HG03064 (cell line): ENCODE measurements at regions not wholly inside any gene's neighbourhood (a gene's known extent, or its start where the extent isn't known, plus 50 kb on each side); places are given as distances from the start of the nearest gene placed in this dataset.

Experiments used
- ATAC-seq: cut with Tn5 transposase; IDR thresholded peaks from one replicate; pipeline ENCODE4 v1.9.1; 2021; ENCODE audit warnings: low read depth; ENCODE audit not compliant: unreplicated experiment

DNA sequence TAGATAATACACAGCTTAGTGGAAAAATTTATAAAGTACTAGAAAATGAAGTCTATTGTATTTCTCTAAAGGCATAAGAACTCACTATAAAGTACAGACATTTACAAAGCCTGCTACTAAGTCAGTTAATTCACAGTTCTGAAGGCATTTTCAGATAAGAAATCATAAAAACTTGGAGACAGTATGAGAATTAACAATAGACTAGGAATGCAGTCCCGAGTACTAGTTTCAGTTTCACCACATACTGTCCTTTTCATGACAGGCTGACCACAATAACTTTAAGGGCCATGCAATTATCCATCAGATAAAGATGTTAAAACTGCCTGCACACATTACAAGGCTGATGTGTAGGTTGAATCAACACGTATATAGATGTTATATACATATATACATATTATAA, 362.6 kb upstream of the SMC2 start:
- ATAC-seq = no peak

DNA sequence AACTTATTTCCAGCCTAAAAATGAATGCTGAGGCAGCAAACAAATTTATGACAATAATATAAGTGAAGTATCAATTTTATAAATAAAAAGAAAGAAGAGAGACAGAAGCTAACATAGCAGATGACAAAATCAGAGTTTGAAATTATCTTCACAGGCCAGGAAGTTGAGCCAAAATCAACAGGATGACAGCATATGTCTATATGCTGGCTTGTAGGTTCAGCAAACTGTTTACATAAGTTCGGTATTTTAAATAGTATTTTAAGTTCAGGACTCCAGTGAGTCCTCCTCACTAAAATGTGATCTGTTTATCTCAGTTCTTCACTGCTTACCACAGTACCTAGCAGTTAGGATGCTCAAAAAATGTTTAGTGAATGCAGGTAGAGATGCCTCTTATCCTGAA, 359.6 kb upstream of the SMC2 start:
- no peak for ATAC-seq

DNA sequence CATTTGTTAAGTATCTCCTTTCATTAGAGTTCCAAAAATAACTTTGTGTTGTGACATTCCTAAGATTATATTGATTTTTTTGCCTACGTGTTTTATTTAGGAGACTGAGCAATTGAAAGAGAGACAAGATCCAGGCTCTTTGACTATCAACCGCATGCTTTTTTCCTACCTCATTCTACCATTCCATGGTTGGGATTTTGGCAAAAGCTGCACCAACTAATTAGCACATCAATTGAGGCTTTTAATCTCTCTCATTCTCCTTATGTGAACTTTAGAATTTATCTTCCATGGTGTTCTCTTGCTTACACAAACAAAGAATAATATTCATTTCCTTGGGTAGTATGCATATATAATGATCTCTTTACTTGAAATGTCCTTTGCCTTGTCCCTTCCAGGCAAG, 338.7 kb upstream of the SMC2 start:
- ATAC-seq = no peak

DNA sequence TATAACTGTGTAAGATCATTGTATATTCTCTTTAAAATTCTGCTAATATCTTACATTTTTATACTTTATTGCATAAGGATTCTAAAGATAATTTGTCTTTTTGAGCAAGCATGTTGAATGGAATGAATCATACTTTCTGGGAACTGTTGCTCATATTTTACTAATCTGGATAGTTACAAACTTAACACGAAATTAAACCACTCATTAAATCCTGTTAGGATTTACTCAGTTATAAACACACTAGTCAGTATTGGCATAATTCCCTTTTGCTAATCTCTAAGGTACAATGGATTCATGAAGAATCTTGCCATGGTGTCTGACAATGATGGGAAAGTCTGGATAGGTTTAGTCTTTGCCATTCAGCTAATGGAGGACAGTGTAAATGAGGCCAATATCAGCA, 338.1 kb upstream of the SMC2 start:
- no peak for ATAC-seq

DNA sequence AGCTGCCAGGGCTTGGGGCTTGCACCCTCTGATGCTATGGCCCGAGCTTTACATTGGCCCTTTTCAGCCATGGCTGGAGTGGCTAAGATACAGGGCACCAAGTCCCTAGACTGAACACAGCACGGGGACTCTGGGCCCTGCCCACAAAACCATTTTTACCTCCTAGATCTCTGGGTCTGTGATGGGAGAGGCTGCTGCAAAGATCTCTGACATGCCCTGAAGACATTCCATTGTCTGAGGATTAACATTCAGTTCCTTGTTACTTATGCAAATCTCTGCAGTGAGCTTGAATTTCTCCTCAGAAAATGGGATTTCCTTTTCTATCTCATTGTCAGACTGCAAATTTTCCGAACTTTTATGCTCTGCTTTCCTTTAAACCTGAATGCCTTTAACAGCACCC, 337.0 kb upstream of the SMC2 start:
- ATAC-seq = no peak

DNA sequence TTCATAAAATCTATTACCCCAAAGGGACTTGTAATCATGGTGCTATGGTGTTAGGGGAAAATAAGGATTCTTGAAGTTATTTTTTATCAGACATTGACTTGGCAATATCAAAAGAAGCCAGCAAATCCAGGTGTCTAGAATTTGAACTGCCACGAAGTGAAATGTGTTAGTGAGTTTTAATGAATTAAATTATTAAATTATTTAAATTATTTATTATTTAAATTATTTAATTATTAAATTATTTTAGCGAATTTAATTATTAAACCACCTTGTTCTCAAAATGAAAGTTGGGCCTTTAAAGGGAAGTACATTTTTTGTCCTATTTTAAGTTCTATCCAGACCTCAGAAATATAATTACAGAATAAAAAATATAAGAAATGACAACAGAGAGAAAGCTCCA, 332.6 kb upstream of the SMC2 start:
- ATAC-seq = no peak

DNA sequence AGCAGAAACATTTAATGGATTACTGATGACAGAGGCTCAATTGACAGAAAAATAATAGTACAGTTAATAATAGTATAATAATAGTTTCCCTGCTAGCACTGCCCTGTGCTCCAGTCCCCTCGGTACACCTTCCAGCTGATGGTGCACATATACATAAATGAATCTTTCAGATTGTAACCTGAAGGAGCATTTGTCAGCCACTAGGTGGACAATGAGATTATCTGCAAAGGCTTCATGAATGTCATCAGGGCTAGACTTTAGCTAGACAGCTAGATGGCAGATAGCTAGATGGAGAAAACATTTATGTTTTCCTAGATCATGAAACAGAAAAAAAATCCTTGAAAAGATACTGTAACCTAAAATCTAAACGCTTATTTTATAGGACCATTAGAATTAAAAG, 304.4 kb upstream of the SMC2 start:
- ATAC-seq = peak; percentile 94

DNA sequence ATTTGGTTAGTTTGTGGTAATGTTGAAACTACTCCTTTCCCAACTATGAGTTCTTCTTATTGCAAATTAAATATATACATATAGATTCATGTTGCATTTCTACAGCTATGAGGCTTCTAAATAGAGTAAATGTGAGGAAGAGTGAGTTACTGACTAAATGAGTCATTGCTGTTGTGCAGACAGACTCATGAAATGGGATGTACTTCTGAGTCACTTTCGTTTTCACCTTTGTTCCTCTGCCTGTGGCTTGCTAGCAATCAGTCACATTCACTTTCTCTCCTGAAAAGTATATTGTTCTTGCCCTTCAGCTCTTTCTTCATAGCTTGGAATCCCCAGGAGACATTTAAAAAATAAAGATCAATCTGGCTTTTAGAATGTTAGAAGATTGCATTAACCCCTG, 295.5 kb upstream of the SMC2 start:
- ATAC-seq = peak; percentile 100

DNA sequence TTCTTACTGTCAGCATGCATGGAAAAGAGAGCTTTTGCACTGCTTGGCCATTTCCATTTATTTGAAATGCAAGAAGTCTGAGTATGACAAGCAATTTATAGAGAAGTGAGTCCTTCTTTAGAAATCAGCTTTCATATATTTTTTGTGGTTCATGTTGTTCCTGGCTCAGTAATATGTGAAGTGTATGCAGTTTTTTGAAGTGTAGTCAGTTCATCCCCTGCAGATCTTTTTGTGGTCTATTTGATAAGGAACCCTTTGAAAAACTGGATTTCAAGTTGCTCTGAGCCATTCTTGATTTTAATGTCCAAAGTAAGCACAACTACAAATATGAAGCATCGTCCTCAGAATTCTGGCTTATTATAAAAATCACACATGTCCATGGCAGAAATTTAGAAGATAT, 294.1 kb upstream of the SMC2 start:
- no peak for ATAC-seq

DNA sequence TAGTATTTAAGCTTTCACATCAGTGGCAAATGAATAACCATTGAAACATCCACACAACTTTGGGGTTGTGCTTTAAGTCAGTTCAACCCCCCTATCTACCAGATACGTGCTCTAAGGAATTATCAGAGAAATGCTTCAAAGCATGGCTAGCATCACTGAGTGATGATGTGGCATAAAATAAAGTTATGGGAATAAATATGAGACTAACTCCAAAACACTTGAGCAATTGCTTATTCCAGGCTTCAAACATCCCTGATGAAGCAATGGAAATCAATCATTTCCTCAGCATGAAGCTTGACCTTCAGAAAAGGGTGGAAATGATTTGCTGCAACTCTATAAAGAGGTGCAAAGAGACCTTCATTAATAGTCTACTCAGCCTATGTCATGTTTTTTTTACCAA, 292.0 kb upstream of the SMC2 start:
- ATAC-seq = no peak

DNA sequence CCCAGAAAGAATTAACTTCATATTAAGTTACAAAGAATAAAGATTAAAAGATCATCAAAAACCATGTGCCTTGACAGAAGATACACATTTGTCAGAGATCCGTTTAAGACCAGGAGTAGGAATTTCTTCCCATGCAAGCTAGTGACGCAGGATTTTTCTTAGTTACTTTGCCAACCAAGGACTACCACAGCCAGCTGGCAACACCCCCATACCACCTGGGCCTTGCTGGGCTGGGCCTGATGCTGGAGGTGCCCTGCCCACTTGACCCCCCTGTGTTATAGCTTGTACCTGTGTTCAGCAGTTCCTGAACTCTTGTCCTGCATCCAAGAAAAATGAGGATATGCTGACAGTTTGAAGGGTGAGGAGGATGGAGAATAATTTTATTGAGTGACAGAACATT, 290.9 kb upstream of the SMC2 start:
- ATAC-seq = no peak

DNA sequence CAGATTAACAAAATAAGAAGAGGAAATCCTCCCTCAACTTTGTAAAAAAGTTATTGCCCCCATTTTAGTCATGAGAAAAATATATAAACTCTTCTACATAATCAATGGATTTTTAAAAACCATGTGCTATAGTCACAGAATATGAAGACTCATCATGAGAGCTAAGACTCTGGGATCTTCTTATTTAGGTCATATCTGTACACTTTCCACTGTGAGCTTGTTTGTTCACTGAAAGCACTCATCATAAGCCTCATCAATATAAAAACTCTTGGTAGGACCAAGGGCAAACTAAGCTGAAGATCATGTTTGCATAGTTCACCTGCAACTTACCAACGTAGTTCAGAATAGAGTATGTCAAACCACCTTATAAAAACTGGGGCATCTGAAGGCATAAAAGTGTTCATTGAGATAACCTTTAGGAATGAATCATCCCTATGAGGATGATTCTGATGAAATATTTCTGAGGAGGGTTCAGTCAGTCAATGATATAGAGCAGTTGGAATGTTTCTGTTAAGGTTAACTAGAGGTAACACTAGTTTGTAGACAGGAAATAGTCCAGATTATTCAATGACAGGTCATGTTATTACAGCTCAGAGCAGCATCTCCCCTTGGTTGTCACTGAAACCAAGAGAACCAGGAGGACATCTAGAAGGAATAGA, 289.9 kb upstream of the SMC2 start:
- ATAC-seq = no peak

DNA sequence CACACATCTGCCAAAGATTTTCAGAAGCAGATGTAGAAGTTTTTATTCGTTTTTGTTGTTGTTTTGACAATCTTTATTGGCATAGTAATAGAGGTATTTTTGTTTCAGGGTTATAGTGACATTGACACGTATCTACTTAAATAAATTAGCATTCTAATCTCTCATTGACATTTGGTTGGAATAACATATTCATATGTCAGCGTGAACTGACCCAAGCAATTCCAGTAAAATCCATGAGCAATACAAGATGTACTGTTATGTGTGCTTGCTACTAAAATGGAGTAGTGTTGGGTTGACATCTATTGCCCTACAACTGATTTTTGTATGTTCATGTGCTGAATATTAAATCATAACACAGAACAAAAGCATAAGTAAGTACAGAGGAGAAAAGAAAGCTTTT, 284.4 kb upstream of the SMC2 start:
- no peak for ATAC-seq

DNA sequence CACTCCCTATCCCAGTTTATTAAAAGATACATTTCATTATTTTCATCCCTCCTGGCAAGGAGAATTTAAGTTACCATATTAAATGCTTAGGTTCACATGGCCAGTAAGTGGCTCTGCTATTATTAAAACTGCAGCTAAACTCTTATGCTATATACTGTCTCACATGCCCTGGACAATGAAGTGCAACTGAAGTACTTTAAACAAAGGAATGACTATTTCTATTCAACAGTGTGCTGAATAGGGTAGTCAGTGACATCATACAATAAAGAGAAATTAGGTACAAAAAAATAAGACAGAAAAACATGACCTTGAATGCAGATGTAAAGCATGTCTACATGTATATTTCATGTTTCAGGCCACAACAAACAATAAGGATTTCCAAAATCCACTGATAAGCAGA, 282.6 kb upstream of the SMC2 start:
- ATAC-seq = no peak

DNA sequence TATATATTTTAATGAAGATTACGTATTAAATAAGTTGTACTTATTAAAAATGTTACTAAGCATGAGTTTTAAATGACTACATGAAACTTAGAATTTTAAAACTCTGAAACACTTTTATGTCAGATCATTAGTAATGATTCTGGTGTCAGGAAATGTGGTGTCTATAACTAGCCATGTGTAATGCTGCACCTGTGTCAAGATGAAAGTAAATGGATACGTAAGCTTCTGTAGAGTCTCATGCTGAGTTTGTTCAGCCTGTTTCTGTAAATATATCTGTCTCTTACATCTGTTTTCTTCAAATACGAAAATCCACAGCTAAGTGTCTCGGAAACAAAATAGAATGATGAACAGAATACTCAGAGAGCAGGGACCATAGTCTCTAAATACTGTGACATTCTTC, 278.0 kb upstream of the SMC2 start:
- ATAC-seq = no peak

DNA sequence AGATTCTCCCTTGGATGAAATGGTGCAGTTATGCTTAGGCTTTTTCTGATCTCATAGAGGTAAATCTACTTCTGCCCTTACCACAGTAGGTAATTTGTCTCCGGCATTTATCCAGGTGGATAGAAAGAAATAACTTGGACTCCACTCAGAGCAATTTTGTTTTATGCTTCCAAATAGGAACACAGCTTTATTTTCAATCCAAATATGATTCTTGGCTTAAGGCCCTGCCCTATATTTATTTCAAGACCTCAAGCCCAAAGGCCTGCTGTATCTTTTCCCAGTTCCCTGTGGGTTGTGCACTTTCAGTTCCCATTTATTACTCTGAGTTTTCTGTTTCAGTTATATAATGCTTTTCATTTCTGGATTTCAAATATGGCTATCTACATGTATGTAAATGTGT, 274.2 kb upstream of the SMC2 start:
- no peak for ATAC-seq

DNA sequence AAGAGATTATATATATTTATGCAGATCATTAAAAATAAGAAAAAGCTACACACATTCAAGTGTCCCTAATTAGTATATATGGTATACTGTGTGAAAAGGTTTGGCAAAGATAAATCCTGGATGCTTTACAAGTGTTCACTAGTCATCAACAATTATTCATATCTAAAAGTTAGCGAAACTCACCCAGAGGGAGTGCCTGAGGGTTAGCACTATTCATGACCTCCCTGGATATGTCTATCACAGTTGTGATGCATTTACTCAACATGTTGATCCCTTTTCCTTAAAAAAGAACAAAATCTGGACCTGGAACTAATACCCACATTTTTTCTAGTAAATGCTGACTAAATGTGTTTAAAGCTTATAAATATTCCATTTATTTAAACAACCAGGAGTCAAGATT, 273.0 kb upstream of the SMC2 start:
- no peak for ATAC-seq

DNA sequence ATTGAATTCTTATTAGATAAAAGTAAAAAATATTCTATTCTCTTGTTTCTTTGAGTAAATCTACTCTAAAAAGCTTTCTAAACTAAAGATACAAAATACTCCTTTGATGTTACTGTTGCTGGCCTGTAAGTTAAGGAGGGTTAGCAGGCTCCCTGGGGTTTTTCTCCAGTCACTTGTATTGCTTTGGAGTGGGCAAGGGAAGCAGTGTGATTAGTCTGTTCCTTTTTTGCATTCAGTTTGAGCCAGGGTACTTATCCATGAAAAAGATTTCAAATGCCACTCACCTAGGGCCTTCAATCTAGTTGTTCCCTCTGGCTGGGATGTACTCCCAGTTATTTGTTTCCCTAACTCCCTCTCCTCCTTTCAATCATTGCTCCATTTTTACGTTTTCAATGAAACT, 256.2 kb upstream of the SMC2 start:
- no peak for ATAC-seq

DNA sequence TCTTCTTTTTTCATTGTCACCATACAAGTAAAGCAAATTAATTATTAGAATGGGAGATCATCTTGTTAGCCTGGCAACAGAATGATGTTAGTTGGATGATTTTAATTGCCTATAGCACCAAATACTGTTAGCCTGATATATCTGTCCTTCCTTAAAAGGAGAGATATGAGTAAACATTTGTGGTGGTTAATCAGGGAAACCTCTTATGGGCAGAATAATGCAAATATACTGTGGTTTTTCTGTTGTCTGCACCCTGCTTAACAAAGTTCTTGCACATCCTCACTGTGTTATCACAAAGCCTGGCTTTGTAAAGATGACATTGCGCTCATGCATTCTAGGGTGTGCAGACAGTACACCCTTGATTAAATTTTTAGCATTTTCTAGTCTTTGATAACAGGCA, 254.9 kb upstream of the SMC2 start:
- ATAC-seq = no peak

DNA sequence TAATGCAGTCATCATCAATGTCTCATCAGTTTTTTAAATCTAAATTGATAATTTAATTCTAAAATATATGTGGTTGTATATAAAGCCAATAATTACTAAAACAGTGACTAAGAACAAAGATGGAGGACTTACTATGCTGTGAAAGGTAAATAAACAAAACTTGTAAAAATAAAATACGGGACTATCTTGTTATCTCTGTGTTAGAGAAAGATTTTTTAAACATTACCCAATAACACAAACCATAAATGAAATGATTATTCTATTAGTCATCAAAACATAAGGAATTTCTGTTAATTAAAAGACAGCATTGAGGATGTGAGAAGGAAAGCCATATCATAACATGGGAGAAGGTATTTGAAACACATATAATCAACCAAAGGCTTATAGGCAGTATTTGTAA, 226.2 kb upstream of the SMC2 start:
- no peak for ATAC-seq

DNA sequence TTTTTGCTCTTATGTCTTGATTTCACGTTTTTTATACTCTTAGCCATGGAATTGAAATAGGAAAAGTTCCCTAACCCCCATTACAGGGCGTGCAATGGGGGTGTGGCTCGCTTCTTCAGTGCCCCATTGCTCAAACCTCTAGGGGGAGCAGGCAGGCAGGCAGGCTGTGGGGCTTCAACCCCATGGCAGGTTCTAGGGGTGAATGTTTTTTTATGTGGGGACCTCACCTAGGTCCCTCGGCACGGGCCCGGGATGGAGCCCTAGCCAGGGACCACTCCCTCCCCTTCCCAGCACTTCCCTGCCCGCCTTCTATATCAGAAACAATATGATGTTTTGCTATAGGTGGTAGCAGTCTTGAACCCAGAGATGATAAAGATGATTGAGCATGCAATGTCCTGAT, 221.3 kb upstream of the SMC2 start:
- ATAC-seq = no peak

DNA sequence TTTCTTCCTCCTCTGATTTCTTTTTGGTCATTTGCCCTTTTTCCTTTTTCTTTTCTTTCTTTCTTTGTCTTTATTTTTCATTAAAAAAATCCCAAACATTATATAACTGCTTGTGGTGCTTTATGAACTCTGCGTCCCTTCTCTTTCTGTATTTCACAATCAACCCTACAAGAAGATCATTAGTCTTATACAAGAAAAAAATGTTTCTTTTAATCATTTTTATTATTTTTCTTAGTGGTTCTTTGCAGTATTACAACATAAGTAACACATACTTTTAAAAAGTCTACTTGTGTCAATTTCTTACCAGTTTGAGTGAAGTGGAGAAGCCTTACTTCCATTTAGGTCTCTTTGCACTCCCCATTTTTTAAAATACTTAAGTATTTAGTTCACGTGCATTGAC, 212.7 kb upstream of the SMC2 start:
- ATAC-seq = no peak

DNA sequence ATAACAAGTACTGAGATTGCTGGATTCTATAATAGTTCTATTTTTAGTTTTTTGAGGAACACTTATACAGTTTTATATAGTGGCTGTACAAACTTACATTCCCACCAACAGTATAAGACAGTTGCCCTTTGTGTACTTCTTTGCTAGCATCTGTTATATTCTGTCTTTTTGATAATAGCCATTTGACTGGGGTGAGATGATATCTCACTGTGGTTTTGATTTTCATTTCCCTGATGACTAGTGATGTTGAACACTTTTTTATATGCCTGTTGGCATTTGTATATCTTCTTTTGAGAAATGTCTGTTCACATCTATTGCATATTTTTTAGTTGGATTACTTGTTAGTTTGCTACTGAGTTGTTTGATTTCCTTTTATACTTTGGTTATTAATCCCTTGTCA, 204.1 kb upstream of the SMC2 start:
- ATAC-seq = no peak
